Endothelial cell of umbilical vein (primary cell): ENCODE measurements at regions not wholly inside any gene's neighbourhood (a gene's known extent, or its start where the extent isn't known, plus 50 kb on each side); places are given as distances from the start of the nearest gene placed in this dataset.

Experiments used
- BruUV-seq: library from RNA; stranded (reverse); fragments of 400-500 nt; replicated peaks from 2 replicates; lab custom pipeline; 2021; lab: Mats Ljungman, UMichigan
- CTCF ChIA-PET: fragments of 300-600, 350-600 bp; sonication (Branson Sonifier 250); formaldehyde crosslinking; loops from one replicate; lab custom pipeline; 2021; ENCODE audit warnings: antibody characterized with exemption, inconsistent platforms; lab: Charles Lee
- POLR2A ChIA-PET: fragments of 300-600, 350-600 bp; sonication (Branson Sonifier 250); formaldehyde crosslinking; loops from one replicate; lab custom pipeline; 2021; ENCODE audit warnings: antibody characterized with exemption, inconsistent platforms; lab: Charles Lee
- DNase-seq: peaks from one replicate; pipeline ENCODE4 v3.0.0-alpha.2; 2011; ENCODE audit warnings: low read depth, low spot score
- FAIRE-seq: peaks from 2 replicates; lab custom pipeline; 2011; peaks lifted over from hg19 to GRCh38; lab: Jason Lieb, UNC
- H2AFZ ChIP-seq: 2 replicates; pipeline ENCODE4 v1.6.0; 2012; ENCODE audit warnings: low read depth, low read length, control low read depth, inconsistent platforms
- H3K27ac ChIP-seq: 2 replicates; pipeline ENCODE4 v1.5.1; 2011; ENCODE audit warnings: low read depth, mild to moderate bottlenecking, control low read depth, low read length, moderate library complexity; ENCODE audit not compliant: insufficient read depth
- H3K27me3 ChIP-seq, 2 experiments: 2 replicates each; pipeline versions ENCODE4 v1.6.0 to v1.6.1; 2011; ENCODE audit warnings: low read length in 2 of 2, mixed read lengths in 1 of 2; ENCODE audit not compliant: control insufficient read depth in 2 of 2, insufficient read depth in 2 of 2
- H3K36me3 ChIP-seq, 2 experiments: 2 replicates in 1 of 2; 3 replicates in 1 of 2; pipeline ENCODE4 v1.5.1; 2011; ENCODE audit warnings: low read length in 2 of 2, mild to moderate bottlenecking in 1 of 2, moderate library complexity in 1 of 2; ENCODE audit not compliant: control insufficient read depth in 2 of 2, insufficient read depth in 2 of 2; ENCODE audit errors: extremely low read depth in 1 of 2
- H3K4me1 ChIP-seq: 3 replicates; pipeline ENCODE4 v1.5.1; 2011; ENCODE audit warnings: mild to moderate bottlenecking, low read length; ENCODE audit not compliant: control insufficient read depth, insufficient read depth; ENCODE audit errors: extremely low read depth
- H3K4me2 ChIP-seq: 2 replicates; pipeline ENCODE4 v1.6.1; 2011; ENCODE audit warnings: low read length, control low read depth, mixed read lengths; ENCODE audit not compliant: insufficient read depth
- H3K4me3 ChIP-seq, 3 experiments: fragments of 200-600 bp in 1 of 3; sonication (generic), shearing (Covaris generic) in 1 of 3; replicated peaks in 1 of 3; 2 replicates each; pipeline ENCODE4 v1.5.1; 2011 to 2016; ENCODE audit warnings: control low read depth in 3 of 3, low read length in 3 of 3, mild to moderate bottlenecking in 2 of 3, inconsistent platforms in 1 of 3, low read depth in 1 of 3, moderate library complexity in 1 of 3; ENCODE audit not compliant: insufficient read depth in 1 of 3
- H3K79me2 ChIP-seq: 2 replicates; pipeline ENCODE4 v1.6.0; 2012; ENCODE audit warnings: low read length, inconsistent platforms; ENCODE audit not compliant: control insufficient read depth, insufficient read depth
- H3K9ac ChIP-seq: replicated peaks from 2 replicates; pipeline ENCODE3; 2011; ENCODE audit warnings: low read length, control low read depth; ENCODE audit not compliant: insufficient read depth; ENCODE audit errors: extremely low read depth
- H3K9me1 ChIP-seq: replicated peaks from 3 replicates; pipeline ENCODE4 v1.6.0; 2011; ENCODE audit warnings: mild to moderate bottlenecking, low read length; ENCODE audit not compliant: control insufficient read depth, insufficient read depth; ENCODE audit errors: extremely low read depth
- H3K9me3 ChIP-seq: replicated peaks from 2 replicates; pipeline ENCODE4 v1.5.1; 2012; ENCODE audit warnings: low read length, inconsistent platforms; ENCODE audit not compliant: control insufficient read depth, insufficient read depth
- H4K20me1 ChIP-seq: replicated peaks from 2 replicates; pipeline ENCODE3; 2011; ENCODE audit warnings: mild to moderate bottlenecking, low read length; ENCODE audit not compliant: control insufficient read depth, insufficient read depth; ENCODE audit errors: extremely low read depth
- CTCF ChIP-seq, 2 donors: IDR thresholded peaks; 1 replicate in 1 of 2; 2 replicates in 1 of 2; pipeline ENCODE4 v1.5.1; 2011; ENCODE audit warnings: low read length in 2 of 2, mild to moderate bottlenecking in 2 of 2, moderate library complexity in 2 of 2, control low read depth in 1 of 2, inconsistent platforms in 1 of 2, low read depth in 1 of 2; ENCODE audit not compliant: insufficient read depth in 1 of 2; ENCODE audit errors: extremely low read depth in 1 of 2
- EZH2 ChIP-seq: IDR thresholded peaks from 2 replicates; pipeline ENCODE4 v1.6.1; 2012; ENCODE audit warnings: borderline replicate concordance, low read depth, mild to moderate bottlenecking, moderate library complexity, low read length, inconsistent platforms; ENCODE audit not compliant: severe bottlenecking
- FOS ChIP-seq: IDR thresholded peaks from 2 replicates; pipeline ENCODE4 v1.6.1; 2011; ENCODE audit warnings: mild to moderate bottlenecking, low read length, moderate library complexity, borderline replicate concordance; ENCODE audit not compliant: insufficient read depth
- GATA2 ChIP-seq: IDR thresholded peaks from 2 replicates; pipeline ENCODE4 v1.7.0; 2011; ENCODE audit warnings: low read depth, mild to moderate bottlenecking, moderate library complexity, mixed read lengths, low read length; ENCODE audit not compliant: insufficient read length, insufficient read depth
- JUN ChIP-seq: IDR thresholded peaks from 2 replicates; pipeline ENCODE4 v1.6.1; 2011; ENCODE audit warnings: borderline replicate concordance, low read depth; ENCODE audit not compliant: insufficient read length, insufficient read depth
- MAX ChIP-seq: IDR thresholded peaks from 2 replicates; pipeline ENCODE4 v1.6.1; 2011; ENCODE audit not compliant: insufficient read depth, insufficient read length
- MYC ChIP-seq: IDR thresholded peaks from one replicate; pipeline ENCODE4 v1.6.1; 2011; ENCODE audit warnings: mild to moderate bottlenecking, low read depth, low read length
- POLR2A ChIP-seq: IDR thresholded peaks from 2 replicates; pipeline ENCODE4 v1.6.1; 2012; ENCODE audit warnings: low read depth, mild to moderate bottlenecking, control low read depth, low read length
- POLR2AphosphoS5 ChIP-seq: IDR thresholded peaks from 2 replicates; pipeline ENCODE4 v1.6.1; 2012; ENCODE audit warnings: low read depth, mild to moderate bottlenecking, control low read depth, low read length, moderate library complexity; ENCODE audit not compliant: insufficient read depth
- dilution Hi-C: fragments of 300-500 bp; cut with MboI; formaldehyde crosslinking; loops from one replicate; pipeline ENCODE4 v1.15.0; 2019; ENCODE audit warnings: low sequenced_read_pairs; ENCODE audit not compliant: extremely low pct_ligation_motif_present
- intact Hi-C: fragments of 100-400 bp; cut with micrococcal nuclease; formaldehyde crosslinking; loops from one replicate; pipeline ENCODE4 v1.10.0; 2022

DNA sequence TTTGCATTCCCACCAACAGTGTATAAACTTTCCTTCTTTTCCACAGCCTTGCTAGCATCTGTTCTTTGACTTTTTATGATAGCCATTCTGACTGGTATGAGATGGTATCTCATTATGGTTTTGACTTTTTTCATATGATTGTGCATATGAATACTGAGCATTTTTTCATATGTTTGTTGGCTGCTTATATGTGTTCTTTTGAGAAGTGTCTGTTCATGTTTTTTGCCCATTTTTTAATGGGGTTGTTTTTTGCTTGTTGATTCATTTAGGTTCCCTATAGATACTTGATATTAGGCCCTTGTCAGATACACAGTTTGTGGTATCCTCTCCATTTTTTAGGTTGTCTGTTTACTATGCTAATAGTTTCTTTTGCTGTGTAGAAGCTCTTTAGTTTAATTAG lies 185.8 kb upstream of the SPAG17 start:
- FAIRE-seq (no peak), DNase-seq (no peak)
- ChIA-PET POLR2A (no interaction called here), CTCF (no interaction called here)
- H3K4me2 ChIP-seq, result no peak overlapping the region
- intact Hi-C loops (no loop called here), dilution Hi-C loops (no loop called here)
- TF ChIP-seq MYC, result no peak
- no peak for TF ChIP-seq EZH2
- no peak for TF ChIP-seq FOS
- TF ChIP-seq CTCF (IDR thresholded peaks at IDR 0.05; ENCODE audit: extremely low read depth in 1 of 2, insufficient read depth in 1 of 2, low read depth in 1 of 2, low read length in 2 of 2), result no peak
- TF ChIP-seq POLR2A, result no peak
- no peak for TF ChIP-seq JUN
- TF ChIP-seq MAX, result no peak
- TF ChIP-seq GATA2, result no peak
- no peak for TF ChIP-seq POLR2AphosphoS5
- H3K9me3 ChIP-seq, result no peaks in the 10 kb centered on the region
- no peaks in the 10 kb centered on the region for H3K79me2 ChIP-seq
- no peaks in the 10 kb centered on the region for H3K27me3 ChIP-seq
- no peaks in the 10 kb centered on the region for H3K4me1 ChIP-seq
- H3K4me3 ChIP-seq, result no peak overlapping the region
- H3K9me1 ChIP-seq, result no peaks in the 10 kb centered on the region
- H2AFZ ChIP-seq, result no peak overlapping the region
- H4K20me1 ChIP-seq, result no peaks in the 10 kb centered on the region
- no TSS peak for BruUV-seq
- no peak overlapping the region for H3K9ac ChIP-seq
- no peaks in the 10 kb centered on the region for H3K36me3 ChIP-seq
- no peak overlapping the region for H3K27ac ChIP-seq
